ENCODE measurements at regions not wholly inside any gene's neighbourhood (a gene's known extent, or its start where the extent isn't known, plus 50 kb on each side); places are given as distances from the start of the nearest gene placed in this dataset.

DNA sequence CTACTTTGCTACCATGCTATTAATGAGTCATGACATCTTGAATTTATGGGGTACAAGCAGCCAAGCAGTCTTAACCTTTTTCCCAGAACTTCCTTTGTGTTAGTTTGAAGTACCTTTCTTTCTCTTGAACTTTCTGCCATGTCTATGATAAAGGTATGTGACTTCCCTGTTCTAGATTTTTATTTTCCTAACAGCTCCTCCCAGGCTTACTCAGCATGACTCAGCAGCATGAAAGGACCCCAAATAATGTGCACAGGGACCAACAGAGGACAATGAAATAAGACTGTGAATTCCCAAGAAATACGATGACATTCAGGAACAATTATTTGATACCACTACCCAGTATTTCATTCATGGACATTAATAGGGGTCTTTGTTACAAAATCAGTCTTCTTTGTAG is 60.0 kb downstream of the TTC6 start:
- no peaks in the 10 kb centered on the region for H3K27me3 ChIP-seq (ENCODE audit: insufficient read depth, low read depth, low read length)
- H3K4me3 ChIP-seq (ENCODE audit: low read length) = no peak overlapping the region
- H3K27ac ChIP-seq (ENCODE audit: low read length) = no peak overlapping the region
- no peaks in the 10 kb centered on the region for H3K79me2 ChIP-seq (replicated peaks; ENCODE audit: insufficient read depth, low read length)
- H4K20me1 ChIP-seq (ENCODE audit: insufficient read depth) = no peaks in the 10 kb centered on the region
- no peaks in the 10 kb centered on the region for H3K9me2 ChIP-seq (ENCODE audit: insufficient read depth, low read length)
- H3F3A ChIP-seq (ENCODE audit: insufficient read depth, low read length, poor library complexity, severe bottlenecking) = no peaks in the 10 kb centered on the region
- TF ChIP-seq TAF1 (IDR thresholded peaks at IDR 0.05; ENCODE audit: low read depth) (no peak), EZH2 (IDR thresholded peaks at IDR 0.05; ENCODE audit: borderline replicate concordance, insufficient read depth, low read length, poor library complexity, severe bottlenecking) (no peak)
- TF ChIP-seq, protein P1, sequence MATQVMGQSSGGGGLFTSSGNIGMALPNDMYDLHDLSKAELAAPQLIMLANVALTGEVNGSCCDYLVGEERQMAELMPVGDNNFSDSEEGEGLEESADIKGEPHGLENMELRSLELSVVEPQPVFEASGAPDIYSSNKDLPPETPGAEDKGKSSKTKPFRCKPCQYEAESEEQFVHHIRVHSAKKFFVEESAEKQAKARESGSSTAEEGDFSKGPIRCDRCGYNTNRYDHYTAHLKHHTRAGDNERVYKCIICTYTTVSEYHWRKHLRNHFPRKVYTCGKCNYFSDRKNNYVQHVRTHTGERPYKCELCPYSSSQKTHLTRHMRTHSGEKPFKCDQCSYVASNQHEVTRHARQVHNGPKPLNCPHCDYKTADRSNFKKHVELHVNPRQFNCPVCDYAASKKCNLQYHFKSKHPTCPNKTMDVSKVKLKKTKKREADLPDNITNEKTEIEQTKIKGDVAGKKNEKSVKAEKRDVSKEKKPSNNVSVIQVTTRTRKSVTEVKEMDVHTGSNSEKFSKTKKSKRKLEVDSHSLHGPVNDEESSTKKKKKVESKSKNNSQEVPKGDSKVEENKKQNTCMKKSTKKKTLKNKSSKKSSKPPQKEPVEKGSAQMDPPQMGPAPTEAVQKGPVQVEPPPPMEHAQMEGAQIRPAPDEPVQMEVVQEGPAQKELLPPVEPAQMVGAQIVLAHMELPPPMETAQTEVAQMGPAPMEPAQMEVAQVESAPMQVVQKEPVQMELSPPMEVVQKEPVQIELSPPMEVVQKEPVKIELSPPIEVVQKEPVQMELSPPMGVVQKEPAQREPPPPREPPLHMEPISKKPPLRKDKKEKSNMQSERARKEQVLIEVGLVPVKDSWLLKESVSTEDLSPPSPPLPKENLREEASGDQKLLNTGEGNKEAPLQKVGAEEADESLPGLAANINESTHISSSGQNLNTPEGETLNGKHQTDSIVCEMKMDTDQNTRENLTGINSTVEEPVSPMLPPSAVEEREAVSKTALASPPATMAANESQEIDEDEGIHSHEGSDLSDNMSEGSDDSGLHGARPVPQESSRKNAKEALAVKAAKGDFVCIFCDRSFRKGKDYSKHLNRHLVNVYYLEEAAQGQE (IDR thresholded peaks at IDR 0.05; ENCODE audit: borderline replicate concordance) = no peak
- no peak overlapping the region for H2AFZ ChIP-seq (ENCODE audit: low read depth, low read length)
- no peak overlapping the region for H3K9ac ChIP-seq (ENCODE audit: low read length)
- H3K36me3 ChIP-seq (ENCODE audit: insufficient read depth, low read length) = no peaks in the 10 kb centered on the region
- no peak overlapping the region for H3K4me2 ChIP-seq (ENCODE audit: low read length)
- H3K9me3 ChIP-seq (ENCODE audit: low read length) = no peaks in the 10 kb centered on the region

GRCh38 chr14:37658156-37658555 is 62.7 kb downstream of the TTC6 start:
- H3K9ac ChIP-seq (ENCODE audit: low read length) = no peak overlapping the region
- TF ChIP-seq RAD21 (conservative IDR thresholded peaks at IDR 0.05) (no peak), SMC3 (conservative IDR thresholded peaks at IDR 0.05; ENCODE audit: poor library complexity) (no peak), TAF1 (IDR thresholded peaks at IDR 0.05; ENCODE audit: low read depth) (no peak), EZH2 (IDR thresholded peaks at IDR 0.05; ENCODE audit: borderline replicate concordance, insufficient read depth, low read length, poor library complexity, severe bottlenecking) (no peak), POLR2AphosphoS5 (IDR thresholded peaks at IDR 0.05) (no peak), EP300 (conservative IDR thresholded peaks at IDR 0.05; ENCODE audit: poor library complexity, severe bottlenecking) (no peak), MXI1 (conservative IDR thresholded peaks at IDR 0.05; ENCODE audit: poor library complexity, severe bottlenecking) (no peak)
- TF ChIP-seq, protein P2, sequence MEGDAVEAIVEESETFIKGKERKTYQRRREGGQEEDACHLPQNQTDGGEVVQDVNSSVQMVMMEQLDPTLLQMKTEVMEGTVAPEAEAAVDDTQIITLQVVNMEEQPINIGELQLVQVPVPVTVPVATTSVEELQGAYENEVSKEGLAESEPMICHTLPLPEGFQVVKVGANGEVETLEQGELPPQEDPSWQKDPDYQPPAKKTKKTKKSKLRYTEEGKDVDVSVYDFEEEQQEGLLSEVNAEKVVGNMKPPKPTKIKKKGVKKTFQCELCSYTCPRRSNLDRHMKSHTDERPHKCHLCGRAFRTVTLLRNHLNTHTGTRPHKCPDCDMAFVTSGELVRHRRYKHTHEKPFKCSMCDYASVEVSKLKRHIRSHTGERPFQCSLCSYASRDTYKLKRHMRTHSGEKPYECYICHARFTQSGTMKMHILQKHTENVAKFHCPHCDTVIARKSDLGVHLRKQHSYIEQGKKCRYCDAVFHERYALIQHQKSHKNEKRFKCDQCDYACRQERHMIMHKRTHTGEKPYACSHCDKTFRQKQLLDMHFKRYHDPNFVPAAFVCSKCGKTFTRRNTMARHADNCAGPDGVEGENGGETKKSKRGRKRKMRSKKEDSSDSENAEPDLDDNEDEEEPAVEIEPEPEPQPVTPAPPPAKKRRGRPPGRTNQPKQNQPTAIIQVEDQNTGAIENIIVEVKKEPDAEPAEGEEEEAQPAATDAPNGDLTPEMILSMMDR (IDR thresholded peaks at IDR 0.05; ENCODE audit: poor library complexity, severe bottlenecking) = no peak
- TF ChIP-seq, protein P1 (IDR thresholded peaks at IDR 0.05; ENCODE audit: borderline replicate concordance) = no peak
- no peak overlapping the region for H3K4me2 ChIP-seq (ENCODE audit: low read length)
- no peaks in the 10 kb centered on the region for H3F3A ChIP-seq (ENCODE audit: insufficient read depth, low read length, poor library complexity, severe bottlenecking)
- H4K20me1 ChIP-seq (ENCODE audit: insufficient read depth) = no peaks in the 10 kb centered on the region
- no peaks in the 10 kb centered on the region for H3K27me3 ChIP-seq (ENCODE audit: insufficient read depth, low read depth, low read length)
- no peak overlapping the region for H3K27ac ChIP-seq (ENCODE audit: low read length)
- no peaks in the 10 kb centered on the region for H3K9me2 ChIP-seq (ENCODE audit: insufficient read depth, low read length)
- no peak overlapping the region for H2AFZ ChIP-seq (ENCODE audit: low read depth, low read length)
- no peaks in the 10 kb centered on the region for H3K79me2 ChIP-seq (replicated peaks; ENCODE audit: insufficient read depth, low read length)
- H3K36me3 ChIP-seq (ENCODE audit: insufficient read depth, low read length) = no peaks in the 10 kb centered on the region
- H3K9me3 ChIP-seq (ENCODE audit: low read length) = no peaks in the 10 kb centered on the region
- no peak overlapping the region for H3K4me3 ChIP-seq (ENCODE audit: low read length)

All from neural cell (in vitro differentiated cells).